Stomach (tissue), 4 donors: ENCODE measurements at regions not wholly inside any gene's neighbourhood (a gene's known extent, or its start where the extent isn't known, plus 50 kb on each side); places are given as distances from the start of the nearest gene placed in this dataset.
"Not testable (repeated sequence)": the region's sequence is repeated elsewhere in the genome, so short reads cannot be mapped to it uniquely, and the experiment has no call there.

ENCODE experiments used
- CTCF ChIP-seq, 7 experiments: fragments of 450-650 bp in 4 of 7; fragments of 200-600 bp in 3 of 7; sonication (generic) in 3 of 7; IDR thresholded peaks; one replicate each; pipeline ENCODE4 v1.5.1; 2016 to 2019; ENCODE audit warnings: antibody characterized with exemption in 7 of 7, control low read depth in 2 of 7, mild to moderate bottlenecking in 1 of 7
- POLR2A ChIP-seq, 4 donors: fragments of 450-650 bp; IDR thresholded peaks; one replicate each; pipeline ENCODE4 v1.6.1; 2016; ENCODE audit warnings: antibody characterized with exemption in 4 of 4, control low read depth in 2 of 4, mild to moderate bottlenecking in 1 of 4, moderate library complexity in 1 of 4
- POLR2AphosphoS5 ChIP-seq, 3 donors: sonication (generic); formaldehyde crosslinking; IDR thresholded peaks; one replicate each; pipeline ENCODE4 v1.6.1; 2016; ENCODE audit warnings: antibody characterized with exemption in 3 of 3

- TF ChIP-seq POLR2A, CTCF, POLR2AphosphoS5 (IDR thresholded peaks at IDR 0.05): not testable (repeated sequence)
These were observed 223.9 kb downstream of the CRLF2 start for GRCh38 chrX:988530-988929.
